ENCODE measurements at regions not wholly inside any gene's neighbourhood (a gene's known extent, or its start where the extent isn't known, plus 50 kb on each side); places are given as distances from the start of the nearest gene placed in this dataset.

DNA sequence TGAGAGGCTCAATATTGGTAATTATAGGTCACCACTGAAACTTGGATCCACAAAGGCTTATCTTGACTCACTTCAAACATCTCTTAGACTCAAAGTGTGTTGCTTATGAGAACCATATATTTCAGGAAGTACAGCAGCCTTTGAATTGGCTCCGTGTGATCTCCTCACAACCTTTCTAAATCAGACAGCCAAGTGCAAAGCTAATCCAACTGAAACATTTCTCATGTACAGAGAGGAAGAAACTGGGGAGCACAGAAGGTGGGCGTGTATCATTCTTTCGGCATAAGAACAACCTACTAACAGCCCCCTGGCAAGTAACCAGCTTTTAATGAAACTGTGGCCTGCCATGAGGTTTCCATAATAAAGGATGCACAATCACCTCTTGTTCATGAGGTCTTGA lies 109.4 kb downstream of the MBL2 start:
- Mint-ChIP-seq H3K4me3 (no peak overlapping the region), H3K9me3 (ENCODE audit: low read depth) (peaks cover 5% of the 10 kb centered on the region), H3K27me3 (no peaks in the 10 kb centered on the region), H3K27ac (no peak overlapping the region), H3K4me1 (no peaks in the 10 kb centered on the region), H3K36me3 (ENCODE audit: low read depth) (no peaks in the 10 kb centered on the region)
- ATAC-seq (no peak), DNase-seq (no peak)
- intact Hi-C loops (cut with DNase I, micrococcal nuclease), result no loop called here
- POLR2A ChIA-PET, result no interaction called here
- CTCF ChIA-PET, result no interaction called here

DNA sequence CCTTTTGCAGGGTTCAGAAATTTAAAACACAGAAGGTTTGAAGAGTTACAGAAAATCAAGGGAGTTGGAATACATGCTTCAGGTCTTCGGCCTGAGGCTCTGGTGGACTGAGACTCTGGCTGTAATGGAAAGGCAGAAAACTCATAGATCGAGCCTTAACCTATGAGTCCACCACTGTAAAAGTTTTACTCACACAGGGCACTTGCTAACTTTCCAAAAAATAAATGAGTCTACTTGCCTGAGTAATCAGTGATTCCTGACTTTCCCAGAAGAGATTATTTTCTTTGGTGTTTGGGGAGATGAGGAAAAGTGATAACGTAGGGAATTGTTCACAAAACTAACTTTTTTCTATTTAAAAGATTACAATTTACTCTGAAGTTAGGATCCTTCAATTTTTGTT lies 108.0 kb downstream of the MBL2 start:
- Mint-ChIP-seq H3K9me3 (ENCODE audit: low read depth) (peaks cover 4% of the 10 kb centered on the region), H3K36me3 (ENCODE audit: low read depth) (no peaks in the 10 kb centered on the region), H3K27ac (no peak overlapping the region), H3K27me3 (no peaks in the 10 kb centered on the region), H3K4me1 (no peaks in the 10 kb centered on the region), H3K4me3 (no peak overlapping the region)
- ChIA-PET CTCF (no interaction called here), POLR2A (no interaction called here)
- DNase-seq, result no peak
- ATAC-seq, result no peak
- intact Hi-C loops (cut with DNase I, micrococcal nuclease), result no loop called here

DNA sequence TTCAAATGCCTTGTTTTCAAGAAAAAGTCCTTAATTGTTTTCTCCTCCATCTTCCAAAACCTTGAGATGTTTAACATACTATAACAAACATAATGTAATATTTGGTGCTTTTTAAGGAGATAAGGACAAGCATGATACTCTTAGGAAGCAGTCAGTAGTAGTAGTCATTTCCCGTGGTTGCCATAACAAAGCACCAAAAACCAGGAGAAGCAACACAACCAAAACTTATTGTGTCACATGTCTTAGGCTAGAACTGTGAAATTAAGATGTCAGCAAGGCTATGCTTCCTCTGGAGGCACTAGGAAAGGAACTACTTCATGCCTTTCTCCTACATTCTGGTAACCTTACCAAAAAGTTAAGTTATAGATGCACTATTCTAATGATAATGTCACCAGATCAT lies 106.8 kb downstream of the MBL2 start:
- ChIA-PET CTCF (no interaction called here), POLR2A (no interaction called here)
- Mint-ChIP-seq H3K27ac (no peak overlapping the region), H3K27me3 (no peaks in the 10 kb centered on the region), H3K9me3 (ENCODE audit: low read depth) (peaks cover 4% of the 10 kb centered on the region), H3K36me3 (ENCODE audit: low read depth) (no peaks in the 10 kb centered on the region), H3K4me3 (no peak overlapping the region), H3K4me1 (no peaks in the 10 kb centered on the region)
- DNase-seq, result no peak
- intact Hi-C loops (cut with DNase I, micrococcal nuclease), result no loop called here
- no peak for ATAC-seq

DNA sequence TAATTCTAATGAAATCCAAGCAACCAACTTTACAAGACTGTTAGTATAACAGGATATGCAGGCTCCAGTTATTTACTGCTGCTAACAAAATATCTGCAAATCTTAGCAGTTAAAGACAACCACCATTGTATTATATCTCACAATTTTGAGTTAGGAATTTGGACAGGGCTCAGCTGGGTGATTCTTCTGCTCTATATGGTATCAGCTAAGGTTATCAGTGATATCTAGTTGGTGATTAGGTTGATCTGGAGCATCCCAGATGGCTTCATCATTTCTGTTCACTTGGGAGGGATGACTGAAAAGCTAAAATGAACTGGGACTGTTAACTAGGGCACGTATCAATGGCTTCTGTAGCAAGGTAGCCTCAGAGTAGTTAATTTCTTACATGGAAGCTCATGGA lies 105.7 kb downstream of the MBL2 start:
- intact Hi-C loops (cut with DNase I, micrococcal nuclease), result no loop called here
- ChIA-PET POLR2A (no interaction called here), CTCF (no interaction called here)
- Mint-ChIP-seq H3K27ac (no peak overlapping the region), H3K4me1 (no peaks in the 10 kb centered on the region), H3K9me3 (ENCODE audit: low read depth) (peaks cover 5% of the 10 kb centered on the region), H3K27me3 (no peaks in the 10 kb centered on the region), H3K4me3 (no peak overlapping the region), H3K36me3 (ENCODE audit: low read depth) (no peaks in the 10 kb centered on the region)
- ATAC-seq (no peak), DNase-seq (no peak)

DNA sequence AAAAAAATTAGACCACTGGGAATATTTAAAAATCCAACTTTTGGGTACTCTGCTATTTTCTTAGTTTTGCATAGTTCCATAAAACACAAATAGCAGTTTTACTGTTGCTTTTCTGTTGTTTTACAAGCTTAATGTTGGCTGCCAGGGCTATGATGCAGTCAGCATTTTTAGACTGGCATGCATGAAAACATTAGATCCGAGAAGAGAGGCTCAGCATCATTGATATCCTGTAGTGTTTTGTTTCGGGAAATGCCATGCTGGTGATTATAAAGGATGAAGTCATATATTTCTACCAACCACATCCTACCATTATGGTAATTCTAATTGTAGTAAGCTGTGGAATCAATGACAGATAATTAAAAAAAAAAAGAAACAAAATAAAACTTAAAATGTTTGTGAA lies 104.6 kb downstream of the MBL2 start:
- POLR2A ChIA-PET, result no interaction called here
- no peaks in the 10 kb centered on the region for H3K4me1 Mint-ChIP-seq
- H3K9me3 Mint-ChIP-seq (ENCODE audit: low read depth), result peaks cover 5% of the 10 kb centered on the region
- CTCF ChIA-PET, result no interaction called here
- no peak overlapping the region for H3K27ac Mint-ChIP-seq
- intact Hi-C loops (cut with DNase I, micrococcal nuclease), result no loop called here
- no peaks in the 10 kb centered on the region for H3K36me3 Mint-ChIP-seq (ENCODE audit: low read depth)
- H3K27me3 Mint-ChIP-seq, result no peaks in the 10 kb centered on the region
- ATAC-seq (no peak), DNase-seq (no peak)
- H3K4me3 Mint-ChIP-seq, result no peak overlapping the region

DNA sequence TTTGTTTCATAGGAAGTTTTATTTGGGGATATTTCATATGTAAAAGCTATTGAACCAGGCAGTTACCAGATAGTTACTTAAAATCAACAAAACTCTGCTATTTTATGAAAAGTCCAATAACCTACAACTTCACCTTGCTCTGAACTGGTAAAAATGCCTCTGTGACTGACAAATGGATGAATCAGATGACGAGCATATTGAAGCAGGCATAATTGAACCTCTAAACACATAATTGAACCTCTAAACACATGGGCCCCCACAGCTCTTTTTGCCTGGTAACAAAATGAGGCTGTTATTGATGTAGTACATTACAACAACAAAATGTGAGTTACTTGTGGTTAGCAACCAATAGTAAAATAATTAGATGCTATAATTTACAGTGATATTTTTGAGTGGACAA lies 99.7 kb downstream of the MBL2 start:
- CTCF ChIA-PET, result no interaction called here

DNA sequence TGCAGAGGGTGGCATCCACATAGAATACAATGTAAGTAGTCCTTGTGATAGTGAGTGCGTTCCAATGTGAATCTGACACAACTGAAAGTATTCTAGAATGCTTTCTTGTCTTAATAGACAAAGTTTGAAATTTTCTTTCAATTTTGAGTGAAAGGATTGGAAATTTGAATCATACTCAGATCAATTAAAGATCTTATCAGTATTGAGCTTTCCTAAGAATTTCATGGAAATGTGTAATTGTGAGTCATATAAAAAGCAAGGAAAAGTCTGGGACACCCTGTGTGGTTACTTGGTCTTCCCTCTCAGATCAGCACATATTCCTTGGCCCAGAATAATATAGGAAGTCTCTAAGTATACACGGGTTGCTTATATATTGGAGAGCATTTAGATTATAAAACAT lies 99.1 kb downstream of the MBL2 start:
- Mint-ChIP-seq H3K27ac (no peak overlapping the region), H3K36me3 (ENCODE audit: low read depth) (no peaks in the 10 kb centered on the region), H3K27me3 (no peaks in the 10 kb centered on the region), H3K4me3 (no peak overlapping the region), H3K9me3 (ENCODE audit: low read depth) (peaks cover 5% of the 10 kb centered on the region), H3K4me1 (no peaks in the 10 kb centered on the region)
- ChIA-PET POLR2A (no interaction called here), CTCF (no interaction called here)
- ATAC-seq (no peak), DNase-seq (no peak)
- intact Hi-C loops (cut with DNase I, micrococcal nuclease), result no loop called here

More for the DNA sequence above, 99.7 kb downstream of the MBL2 start:
- DNase-seq, result no peak
- no peaks in the 10 kb centered on the region for H3K4me1 Mint-ChIP-seq
- no peak overlapping the region for H3K27ac Mint-ChIP-seq
- intact Hi-C loops (cut with DNase I, micrococcal nuclease), result no loop called here
- ATAC-seq, result no peak
- no peaks in the 10 kb centered on the region for H3K27me3 Mint-ChIP-seq
- POLR2A ChIA-PET, result no interaction called here
- H3K36me3 Mint-ChIP-seq (ENCODE audit: low read depth), result no peaks in the 10 kb centered on the region
- H3K9me3 Mint-ChIP-seq (ENCODE audit: low read depth), result peaks cover 5% of the 10 kb centered on the region
- H3K4me3 Mint-ChIP-seq, result no peak overlapping the region

DNA sequence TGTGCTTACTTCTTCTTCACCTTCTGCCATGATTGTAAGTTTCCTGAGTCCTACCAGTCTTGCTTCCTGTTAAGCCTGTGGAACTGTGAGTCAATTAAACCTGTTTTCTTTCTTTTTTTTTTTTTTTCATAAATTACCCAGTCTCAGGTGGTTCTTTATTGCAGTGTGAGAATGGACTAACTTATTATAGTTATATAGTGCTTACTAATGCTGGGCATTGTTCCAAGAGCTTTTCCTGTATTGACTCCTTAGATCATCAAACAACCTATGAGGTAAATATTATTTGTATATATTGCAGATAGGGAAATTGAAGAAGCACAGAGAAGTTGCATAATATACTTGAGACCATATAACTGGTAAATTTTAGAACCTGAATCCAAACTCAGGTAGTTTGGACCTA lies 98.1 kb downstream of the MBL2 start:
- Mint-ChIP-seq H3K4me3 (no peak overlapping the region), H3K36me3 (ENCODE audit: low read depth) (no peaks in the 10 kb centered on the region), H3K4me1 (no peaks in the 10 kb centered on the region), H3K27ac (no peak overlapping the region), H3K9me3 (ENCODE audit: low read depth) (peaks cover 5% of the 10 kb centered on the region), H3K27me3 (no peaks in the 10 kb centered on the region)
- DNase-seq, result no peak
- ATAC-seq, result no peak
- intact Hi-C loops (cut with DNase I, micrococcal nuclease), result no loop called here
- POLR2A ChIA-PET, result no interaction called here
- CTCF ChIA-PET, result no interaction called here

DNA sequence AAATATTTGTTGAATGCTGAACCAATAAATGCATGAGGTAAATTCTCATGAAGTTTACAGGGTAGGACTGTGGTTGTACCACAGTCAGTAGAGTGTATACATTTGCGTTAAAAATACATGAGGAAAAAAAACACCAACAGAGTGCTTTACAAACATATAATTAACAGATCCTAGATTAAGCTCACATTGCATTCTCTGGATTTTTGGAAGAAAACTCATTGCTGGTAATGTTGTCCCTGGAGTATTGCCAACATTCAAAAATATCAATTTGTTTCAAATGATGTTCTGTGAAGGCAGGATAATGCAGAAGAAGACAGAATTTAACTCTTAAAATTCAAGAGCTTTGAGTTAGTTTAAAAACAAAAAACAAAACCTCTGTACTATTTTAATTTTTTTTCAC lies 95.5 kb downstream of the MBL2 start:
- intact Hi-C loops (cut with DNase I, micrococcal nuclease), result no loop called here
- H3K9me3 Mint-ChIP-seq (ENCODE audit: low read depth), result peaks cover 5% of the 10 kb centered on the region
- ATAC-seq (no peak), DNase-seq (no peak)
- no peaks in the 10 kb centered on the region for H3K36me3 Mint-ChIP-seq (ENCODE audit: low read depth)
- no peaks in the 10 kb centered on the region for H3K27me3 Mint-ChIP-seq
- POLR2A ChIA-PET, result no interaction called here
- no peaks in the 10 kb centered on the region for H3K4me1 Mint-ChIP-seq
- CTCF ChIA-PET, result no interaction called here
- no peak overlapping the region for H3K27ac Mint-ChIP-seq
- no peak overlapping the region for H3K4me3 Mint-ChIP-seq

DNA sequence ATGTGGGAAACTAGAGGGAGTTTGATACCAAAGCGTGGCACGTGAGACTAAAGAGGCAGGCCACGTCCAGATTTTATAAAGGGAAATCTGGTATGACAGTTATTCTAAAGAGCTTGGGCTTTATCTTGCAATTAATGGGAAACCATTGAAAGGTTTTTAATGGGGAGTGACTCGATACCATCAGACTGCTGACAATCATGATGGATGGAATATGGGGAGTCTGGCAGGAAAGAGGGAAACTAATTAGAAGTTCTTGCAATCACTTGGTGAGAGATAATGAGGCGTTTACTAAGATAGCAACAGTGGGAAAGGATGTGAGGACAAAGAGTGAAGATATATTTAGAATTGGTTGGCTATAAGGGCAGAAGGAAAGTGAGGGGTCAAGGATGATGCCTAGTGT lies 94.0 kb downstream of the MBL2 start:
- CTCF ChIA-PET, result no interaction called here

DNA sequence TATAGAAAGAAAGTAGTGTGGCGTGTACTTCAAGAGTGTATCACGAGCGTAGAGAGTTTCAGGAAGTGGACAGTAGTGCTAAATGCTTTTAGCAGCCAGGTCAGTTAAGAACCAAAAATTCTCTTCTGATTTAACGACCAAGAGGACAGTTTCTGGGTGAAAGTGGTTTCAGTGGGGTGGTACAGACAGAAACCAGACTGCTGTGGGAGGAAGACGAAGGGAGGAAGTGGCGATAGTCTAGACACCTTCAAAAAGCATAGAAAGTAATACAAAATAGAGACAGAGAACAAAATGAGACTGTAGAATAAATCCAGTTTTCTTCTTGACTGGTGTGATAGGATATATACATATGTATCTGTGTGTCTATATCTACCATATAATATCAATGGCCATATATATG lies 93.5 kb downstream of the MBL2 start:
- intact Hi-C loops (cut with DNase I, micrococcal nuclease), result no loop called here
- H3K9me3 Mint-ChIP-seq (ENCODE audit: low read depth), result peaks cover 5% of the 10 kb centered on the region
- H3K36me3 Mint-ChIP-seq (ENCODE audit: low read depth), result no peaks in the 10 kb centered on the region
- no peaks in the 10 kb centered on the region for H3K27me3 Mint-ChIP-seq
- ATAC-seq, result no peak
- no peak overlapping the region for H3K4me3 Mint-ChIP-seq
- CTCF ChIA-PET, result no interaction called here
- H3K27ac Mint-ChIP-seq, result no peak overlapping the region
- POLR2A ChIA-PET, result no interaction called here
- no peaks in the 10 kb centered on the region for H3K4me1 Mint-ChIP-seq
- DNase-seq, result no peak

More for the DNA sequence above, 94.0 kb downstream of the MBL2 start:
- Mint-ChIP-seq H3K27me3 (no peaks in the 10 kb centered on the region), H3K4me1 (no peaks in the 10 kb centered on the region), H3K9me3 (ENCODE audit: low read depth) (peaks cover 5% of the 10 kb centered on the region), H3K27ac (no peak overlapping the region), H3K4me3 (no peak overlapping the region), H3K36me3 (ENCODE audit: low read depth) (no peaks in the 10 kb centered on the region)
- POLR2A ChIA-PET, result no interaction called here
- intact Hi-C loops (cut with DNase I, micrococcal nuclease), result no loop called here
- DNase-seq (no peak), ATAC-seq (no peak)

DNA sequence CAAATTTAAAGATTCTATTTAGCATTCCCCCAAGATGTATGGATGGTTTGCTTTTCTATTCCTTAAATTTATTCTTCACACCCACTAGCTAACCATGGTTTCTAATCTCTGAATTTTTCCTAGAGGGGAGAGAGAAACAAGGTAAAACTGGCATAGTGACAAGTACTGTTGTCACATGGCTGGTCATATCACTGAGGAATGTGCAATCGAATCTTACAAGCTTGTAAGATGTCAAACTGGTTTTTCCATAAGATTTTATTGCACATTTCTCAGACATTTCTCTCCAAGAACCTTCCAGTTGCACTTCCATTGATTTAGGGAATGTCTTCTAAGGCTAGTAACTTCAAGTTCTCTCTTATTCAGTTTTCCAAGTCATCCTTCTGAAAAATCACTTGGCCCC lies 89.8 kb downstream of the MBL2 start:
- Mint-ChIP-seq H3K27ac (no peak overlapping the region), H3K9me3 (ENCODE audit: low read depth) (peaks cover 2% of the 10 kb centered on the region), H3K4me1 (no peaks in the 10 kb centered on the region), H3K4me3 (no peak overlapping the region), H3K36me3 (ENCODE audit: low read depth) (no peaks in the 10 kb centered on the region), H3K27me3 (no peaks in the 10 kb centered on the region)
- ChIA-PET CTCF (no interaction called here), POLR2A (no interaction called here)
- ATAC-seq, result no peak
- intact Hi-C loops (cut with DNase I, micrococcal nuclease), result no loop called here
- no peak for DNase-seq

DNA sequence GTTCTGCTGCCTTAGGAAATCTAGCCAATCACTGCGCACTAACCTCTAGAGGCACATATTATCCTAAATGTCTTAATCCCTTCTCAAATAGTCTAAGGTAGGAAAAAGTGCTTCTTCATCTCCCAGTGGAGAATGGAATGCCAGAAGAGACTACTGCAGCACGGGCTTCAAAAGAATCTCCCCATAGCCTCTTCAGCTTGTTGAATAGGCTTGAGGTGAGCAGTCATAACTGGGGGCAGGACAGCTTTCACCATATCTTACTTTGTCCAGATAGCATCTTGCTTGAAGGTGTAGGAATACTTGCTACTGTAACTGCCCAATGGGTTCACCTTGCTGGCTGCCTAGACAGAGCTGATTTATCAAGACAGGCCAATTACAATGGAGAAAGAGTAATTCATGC lies 88.8 kb downstream of the MBL2 start:
- DNase-seq (no peak), ATAC-seq (no peak)
- POLR2A ChIA-PET, result no interaction called here
- H3K27me3 Mint-ChIP-seq, result no peaks in the 10 kb centered on the region
- no peaks in the 10 kb centered on the region for H3K4me1 Mint-ChIP-seq
- intact Hi-C loops (cut with DNase I, micrococcal nuclease), result no loop called here
- H3K9me3 Mint-ChIP-seq (ENCODE audit: low read depth), result peaks cover 2% of the 10 kb centered on the region
- H3K27ac Mint-ChIP-seq, result no peak overlapping the region
- H3K4me3 Mint-ChIP-seq, result no peak overlapping the region
- no peaks in the 10 kb centered on the region for H3K36me3 Mint-ChIP-seq (ENCODE audit: low read depth)
- CTCF ChIA-PET, result no interaction called here
